ENCODE measurements at regions not wholly inside any gene's neighbourhood (a gene's known extent, or its start where the extent isn't known, plus 50 kb on each side); places are given as distances from the start of the nearest gene placed in this dataset.
"Not testable (repeated sequence)": the region's sequence is repeated elsewhere in the genome, so short reads cannot be mapped to it uniquely, and the experiment has no call there.

- peaks cover 3% of the 10 kb centered on the region for H3K4me1 Mint-ChIP-seq (ENCODE audit: low read depth)
- no peak overlapping the region for H3K4me3 Mint-ChIP-seq (ENCODE audit: low read depth)
- DNase-seq (ENCODE audit: low spot score, unreplicated experiment) = no peak
- H3K27ac Mint-ChIP-seq = no peak overlapping the region
- TF ChIP-seq CTCF (IDR thresholded peaks at IDR 0.05; ENCODE audit: unreplicated experiment) = no peak
- no peaks in the 10 kb centered on the region for H3K27me3 Mint-ChIP-seq
- H3K9me3 Mint-ChIP-seq (ENCODE audit: low read depth) = no peaks in the 10 kb centered on the region
- H3K36me3 Mint-ChIP-seq (ENCODE audit: insufficient read depth) = no peaks in the 10 kb centered on the region
Measured at GRCh38 chr7:9719721-9720120, 1254.0 kb upstream of the PHF14 start.

GRCh38 chr7:9725940-9726663 lies 1247.6 kb upstream of the PHF14 start:
- not testable (repeated sequence) for H3K4me3 Mint-ChIP-seq (ENCODE audit: low read depth); H3K4me1 Mint-ChIP-seq (ENCODE audit: low read depth); H3K27ac Mint-ChIP-seq; H3K27me3 Mint-ChIP-seq; DNase-seq (ENCODE audit: low spot score, unreplicated experiment); H3K36me3 Mint-ChIP-seq (ENCODE audit: insufficient read depth); H3K9me3 Mint-ChIP-seq (ENCODE audit: low read depth)

- not testable (repeated sequence) for H3K4me1 Mint-ChIP-seq (ENCODE audit: low read depth); H3K27ac Mint-ChIP-seq; H3K27me3 Mint-ChIP-seq
Measured at GRCh38 chr7:9726811-9727210, 1246.9 kb upstream of the PHF14 start.

GRCh38 chr7:9727467-9727869 lies 1246.2 kb upstream of the PHF14 start:
- H3K4me3 Mint-ChIP-seq (ENCODE audit: low read depth); H3K36me3 Mint-ChIP-seq (ENCODE audit: insufficient read depth); H3K4me1 Mint-ChIP-seq (ENCODE audit: low read depth); H3K9me3 Mint-ChIP-seq (ENCODE audit: low read depth); H3K27ac Mint-ChIP-seq; DNase-seq (ENCODE audit: low spot score, unreplicated experiment); H3K27me3 Mint-ChIP-seq: not testable (repeated sequence)

More at GRCh38 chr7:9726811-9727210, 1246.9 kb upstream of the PHF14 start:
- not testable (repeated sequence) for DNase-seq (ENCODE audit: low spot score, unreplicated experiment); H3K4me3 Mint-ChIP-seq (ENCODE audit: low read depth); H3K9me3 Mint-ChIP-seq (ENCODE audit: low read depth); H3K36me3 Mint-ChIP-seq (ENCODE audit: insufficient read depth)

- DNase-seq (ENCODE audit: low spot score, unreplicated experiment); H3K4me3 Mint-ChIP-seq (ENCODE audit: low read depth); H3K27me3 Mint-ChIP-seq; H3K27ac Mint-ChIP-seq; H3K4me1 Mint-ChIP-seq (ENCODE audit: low read depth); H3K9me3 Mint-ChIP-seq (ENCODE audit: low read depth); H3K36me3 Mint-ChIP-seq (ENCODE audit: insufficient read depth): not testable (repeated sequence)
Measured at GRCh38 chr7:9728014-9728657, 1245.5 kb upstream of the PHF14 start.

- no peak for TF ChIP-seq CTCF (IDR thresholded peaks at IDR 0.05; ENCODE audit: unreplicated experiment)
- no peaks in the 10 kb centered on the region for H3K27me3 Mint-ChIP-seq
- no peak overlapping the region for H3K27ac Mint-ChIP-seq
- DNase-seq (ENCODE audit: low spot score, unreplicated experiment) = no peak
- no peaks in the 10 kb centered on the region for H3K4me1 Mint-ChIP-seq (ENCODE audit: low read depth)
- peaks cover 13% of the 10 kb centered on the region for H3K9me3 Mint-ChIP-seq (ENCODE audit: low read depth)
- H3K4me3 Mint-ChIP-seq (ENCODE audit: low read depth) = no peak overlapping the region
- H3K36me3 Mint-ChIP-seq (ENCODE audit: insufficient read depth) = no peaks in the 10 kb centered on the region
Measured at GRCh38 chr7:9752033-9752432, 1221.6 kb upstream of the PHF14 start.

- no peak overlapping the region for H3K4me3 Mint-ChIP-seq (ENCODE audit: low read depth)
- no peak for TF ChIP-seq CTCF (IDR thresholded peaks at IDR 0.05; ENCODE audit: unreplicated experiment)
- H3K27me3 Mint-ChIP-seq = no peaks in the 10 kb centered on the region
- no peaks in the 10 kb centered on the region for H3K9me3 Mint-ChIP-seq (ENCODE audit: low read depth)
- H3K36me3 Mint-ChIP-seq (ENCODE audit: insufficient read depth) = no peaks in the 10 kb centered on the region
- no peak for DNase-seq (ENCODE audit: low spot score, unreplicated experiment)
- no peak overlapping the region for H3K27ac Mint-ChIP-seq
- no peaks in the 10 kb centered on the region for H3K4me1 Mint-ChIP-seq (ENCODE audit: low read depth)
Measured at GRCh38 chr7:9761224-9761623, 1212.4 kb upstream of the PHF14 start.
